Neural crest cell (in vitro differentiated cells): ENCODE measurements at regions not wholly inside any gene's neighbourhood (a gene's known extent, or its start where the extent isn't known, plus 50 kb on each side); places are given as distances from the start of the nearest gene placed in this dataset.

Experiments
- DNase-seq: peaks from one replicate; pipeline ENCODE4 v3.0.0; 2021; ENCODE audit warnings: low read depth, mixed read lengths, low spot score
- H3K27ac Mint-ChIP-seq: one replicate; pipeline ENCODE4 v1.8.0; 2021; ENCODE audit warnings: mild to moderate bottlenecking, mixed read lengths; ENCODE audit not compliant: unreplicated experiment
- H3K27me3 Mint-ChIP-seq: 2 replicates; pipeline ENCODE4 v1.8.0; 2021; ENCODE audit warnings: low read depth, mild to moderate bottlenecking, mixed read lengths
- H3K36me3 Mint-ChIP-seq: 2 replicates; pipeline ENCODE4 v1.8.0; 2021; ENCODE audit warnings: low read depth, mild to moderate bottlenecking, mixed read lengths
- H3K4me1 Mint-ChIP-seq: 2 replicates; pipeline ENCODE4 v1.8.0; 2021; ENCODE audit warnings: mixed read lengths
- H3K4me3 Mint-ChIP-seq: one replicate; pipeline ENCODE4 v1.8.0; 2021; ENCODE audit warnings: mild to moderate bottlenecking, mixed read lengths
- H3K9me3 Mint-ChIP-seq: 2 replicates; pipeline ENCODE4 v1.8.0; 2021; ENCODE audit warnings: mixed read lengths
- TF ChIP-seq, protein P1 (sequence below): fragments of 200-600 bp; sonication (generic); conservative IDR thresholded peaks from 2 replicates; pipeline ENCODE4 v1.5.0; 2021; ENCODE audit warnings: antibody characterized with exemption, mild to moderate bottlenecking

DNA sequence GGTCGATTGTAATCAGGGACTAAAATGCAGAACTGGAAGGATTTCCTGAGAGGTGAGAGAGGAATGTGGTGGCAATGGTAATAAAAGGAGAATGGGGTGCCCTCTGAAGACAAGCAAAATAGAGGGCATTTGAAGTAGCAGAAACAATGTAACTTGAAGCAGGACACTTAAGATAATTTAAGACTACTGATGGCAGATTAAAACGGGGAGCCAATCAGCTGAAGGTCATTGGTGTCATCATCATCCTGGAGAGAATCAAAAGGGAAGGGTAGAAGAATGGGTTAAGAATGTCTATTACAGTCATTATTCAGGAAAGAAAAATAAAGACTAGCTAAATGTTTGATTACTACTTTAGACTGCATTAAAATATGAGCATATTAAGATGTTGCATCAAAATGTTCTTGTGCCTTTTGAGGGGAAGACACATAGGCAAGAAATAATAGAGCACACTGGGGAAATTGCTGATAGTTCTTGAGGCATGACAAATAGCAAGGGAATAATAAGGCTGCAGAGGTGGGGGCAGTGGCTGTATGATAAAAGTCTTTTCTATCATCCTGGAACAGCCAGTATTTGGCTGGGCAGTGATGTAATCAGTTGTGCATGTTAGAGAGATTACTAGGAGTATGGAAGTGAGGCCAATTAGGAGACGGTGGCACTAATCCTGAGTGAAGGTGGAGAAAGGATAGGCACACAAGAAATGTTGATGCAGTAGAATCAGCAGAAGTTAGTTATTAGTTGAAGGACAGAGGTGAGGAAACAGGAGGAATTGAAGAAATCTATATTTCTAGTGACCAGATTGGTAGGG, 60.2 kb downstream of the CCDC71L start:
- no peaks in the 10 kb centered on the region for H3K36me3 Mint-ChIP-seq
- H3K27me3 Mint-ChIP-seq: no peaks in the 10 kb centered on the region
- peaks cover 6% of the 10 kb centered on the region for H3K4me1 Mint-ChIP-seq
- H3K27ac Mint-ChIP-seq: no peak overlapping the region
- no peaks in the 10 kb centered on the region for H3K9me3 Mint-ChIP-seq
- TF ChIP-seq, protein P1, sequence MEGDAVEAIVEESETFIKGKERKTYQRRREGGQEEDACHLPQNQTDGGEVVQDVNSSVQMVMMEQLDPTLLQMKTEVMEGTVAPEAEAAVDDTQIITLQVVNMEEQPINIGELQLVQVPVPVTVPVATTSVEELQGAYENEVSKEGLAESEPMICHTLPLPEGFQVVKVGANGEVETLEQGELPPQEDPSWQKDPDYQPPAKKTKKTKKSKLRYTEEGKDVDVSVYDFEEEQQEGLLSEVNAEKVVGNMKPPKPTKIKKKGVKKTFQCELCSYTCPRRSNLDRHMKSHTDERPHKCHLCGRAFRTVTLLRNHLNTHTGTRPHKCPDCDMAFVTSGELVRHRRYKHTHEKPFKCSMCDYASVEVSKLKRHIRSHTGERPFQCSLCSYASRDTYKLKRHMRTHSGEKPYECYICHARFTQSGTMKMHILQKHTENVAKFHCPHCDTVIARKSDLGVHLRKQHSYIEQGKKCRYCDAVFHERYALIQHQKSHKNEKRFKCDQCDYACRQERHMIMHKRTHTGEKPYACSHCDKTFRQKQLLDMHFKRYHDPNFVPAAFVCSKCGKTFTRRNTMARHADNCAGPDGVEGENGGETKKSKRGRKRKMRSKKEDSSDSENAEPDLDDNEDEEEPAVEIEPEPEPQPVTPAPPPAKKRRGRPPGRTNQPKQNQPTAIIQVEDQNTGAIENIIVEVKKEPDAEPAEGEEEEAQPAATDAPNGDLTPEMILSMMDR: no peak
- H3K4me3 Mint-ChIP-seq: no peak overlapping the region
- DNase-seq: no peak

DNA sequence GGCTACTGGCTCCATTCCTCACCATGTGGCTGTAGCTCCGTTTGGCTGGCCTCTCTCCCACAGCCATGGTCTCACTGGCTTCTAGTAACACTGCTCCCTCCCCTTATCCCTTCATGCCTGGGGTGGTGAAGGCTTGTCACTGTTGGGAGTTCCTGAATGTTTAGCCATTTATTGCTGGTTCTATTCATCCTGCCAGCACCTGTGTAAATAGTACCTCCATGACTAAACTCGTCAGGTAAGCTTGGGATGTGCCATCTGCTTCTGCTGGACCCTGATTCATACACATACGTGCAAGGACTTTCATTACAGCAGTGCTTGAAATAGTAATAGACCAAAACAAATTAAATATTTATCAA, 61.6 kb downstream of the CCDC71L start:
- no peaks in the 10 kb centered on the region for H3K27me3 Mint-ChIP-seq
- no peaks in the 10 kb centered on the region for H3K9me3 Mint-ChIP-seq
- peaks cover 6% of the 10 kb centered on the region for H3K4me1 Mint-ChIP-seq
- no peak overlapping the region for H3K27ac Mint-ChIP-seq
- no peak overlapping the region for H3K4me3 Mint-ChIP-seq
- TF ChIP-seq, protein P1: no peak
- DNase-seq: no peak
- H3K36me3 Mint-ChIP-seq: no peaks in the 10 kb centered on the region

DNA sequence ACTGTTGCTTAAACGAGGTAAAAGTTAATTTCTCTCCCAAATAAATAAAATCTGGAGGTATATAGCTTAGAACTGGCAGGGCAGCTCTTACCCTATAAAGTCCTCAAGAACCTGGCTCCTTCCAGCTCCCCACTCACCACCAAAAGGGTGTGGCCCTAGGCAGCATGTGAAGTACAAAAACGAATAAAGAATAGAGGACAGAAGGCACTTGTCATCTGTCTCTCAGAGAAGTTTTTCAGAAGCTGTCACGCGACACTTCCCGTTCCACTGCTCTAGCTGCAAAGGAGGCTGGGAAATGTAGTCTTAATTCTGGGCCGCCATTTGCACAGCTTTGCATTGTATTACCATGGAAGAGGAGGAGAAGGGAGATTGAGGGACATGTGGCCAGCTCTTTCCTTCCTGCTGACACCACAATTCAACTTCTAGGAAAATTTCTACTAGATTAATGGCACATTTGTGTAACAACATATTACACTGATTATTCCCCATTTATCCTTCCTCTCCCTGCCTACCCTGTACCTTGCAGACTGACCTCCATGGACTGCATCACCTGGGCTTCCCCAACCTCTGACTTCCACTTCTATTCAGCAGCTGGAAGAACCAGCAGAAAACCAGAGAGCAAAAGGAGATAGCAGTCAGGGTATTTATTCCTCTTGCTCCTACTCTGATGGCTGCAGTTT, 62.2 kb downstream of the CCDC71L start:
- H3K27ac Mint-ChIP-seq: no peak overlapping the region
- peak overlapping the region; percentile 79 for H3K4me3 Mint-ChIP-seq
- H3K9me3 Mint-ChIP-seq: no peaks in the 10 kb centered on the region
- H3K4me1 Mint-ChIP-seq: peaks cover 6% of the 10 kb centered on the region
- H3K27me3 Mint-ChIP-seq: no peaks in the 10 kb centered on the region
- peak; percentile 47 for DNase-seq
- no peaks in the 10 kb centered on the region for H3K36me3 Mint-ChIP-seq
- TF ChIP-seq, protein P1: no peak

DNA sequence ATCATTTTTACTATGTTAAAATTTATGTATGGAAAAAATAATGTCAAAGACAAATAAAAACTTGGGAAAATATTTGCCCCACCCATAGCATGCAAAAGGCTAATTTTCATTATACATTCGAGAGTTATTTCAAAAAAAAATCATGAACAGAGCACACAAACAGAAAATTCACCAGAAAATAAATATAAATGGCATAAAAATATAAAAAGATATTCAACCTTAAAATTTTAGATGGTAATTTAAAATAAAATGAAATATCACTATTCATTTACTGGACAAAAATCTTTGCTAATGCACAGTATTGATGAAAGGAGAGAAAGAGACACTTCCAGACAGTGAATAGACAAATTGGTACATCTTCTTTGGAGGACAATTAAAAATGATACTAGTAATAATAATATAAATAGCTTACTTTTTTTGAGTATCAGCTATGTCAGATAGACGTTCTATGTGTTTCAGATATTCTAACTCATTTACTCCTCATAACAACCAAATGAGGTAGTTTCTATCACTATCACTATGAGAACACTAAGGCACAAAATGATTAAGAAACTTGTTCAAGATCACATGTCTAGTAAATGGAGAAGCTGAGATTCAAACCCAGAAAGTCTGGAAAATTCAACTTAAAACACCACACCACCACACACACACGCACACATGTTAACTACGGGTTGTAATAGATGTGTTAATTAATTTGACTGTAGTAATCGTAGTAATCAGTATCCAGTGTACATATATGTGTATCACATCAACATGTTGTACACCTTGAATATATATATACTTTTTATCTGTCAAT, 63.0 kb downstream of the CCDC71L start:
- Mint-ChIP-seq H3K4me3 (no peak overlapping the region), H3K27ac (no peak overlapping the region), H3K36me3 (no peaks in the 10 kb centered on the region), H3K4me1 (peaks cover 6% of the 10 kb centered on the region), H3K27me3 (no peaks in the 10 kb centered on the region), H3K9me3 (no peaks in the 10 kb centered on the region)
- no peak for DNase-seq
- TF ChIP-seq, protein P1: no peak

DNA sequence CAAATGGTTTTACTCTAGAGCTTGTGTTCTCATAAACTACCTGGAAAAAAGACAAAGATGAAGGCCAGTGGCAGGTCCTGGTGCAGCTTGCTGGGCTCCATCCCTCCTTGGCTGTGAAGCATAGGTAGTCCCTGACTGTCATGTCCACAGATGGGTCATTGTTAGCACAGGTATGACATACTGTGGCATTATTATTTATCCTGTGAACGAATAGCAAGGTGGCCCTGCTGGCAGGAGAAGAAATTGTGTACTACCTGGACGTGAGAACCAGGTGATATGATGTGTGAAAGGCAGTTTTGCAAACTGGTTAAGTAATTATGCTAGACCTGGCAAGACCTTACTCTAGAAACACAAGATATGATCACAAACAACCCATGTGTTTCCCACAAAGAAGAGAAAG, 63.9 kb downstream of the CCDC71L start:
- H3K36me3 Mint-ChIP-seq: no peaks in the 10 kb centered on the region
- H3K9me3 Mint-ChIP-seq: no peaks in the 10 kb centered on the region
- TF ChIP-seq, protein P1: no peak
- H3K27me3 Mint-ChIP-seq: no peaks in the 10 kb centered on the region
- no peak for DNase-seq
- H3K27ac Mint-ChIP-seq: no peak overlapping the region
- peaks cover 6% of the 10 kb centered on the region for H3K4me1 Mint-ChIP-seq
- no peak overlapping the region for H3K4me3 Mint-ChIP-seq
